GM12892 (cell line): ENCODE measurements at regions not wholly inside any gene's neighbourhood (a gene's known extent, or its start where the extent isn't known, plus 50 kb on each side); places are given as distances from the start of the nearest gene placed in this dataset.

ENCODE experiments used
- POLR2A ChIP-seq: IDR thresholded peaks from 2 replicates; pipeline ENCODE4 v1.6.1; 2011; ENCODE audit warnings: low read depth, low read length, control low read depth
- POLR2AphosphoS5 ChIP-seq: IDR thresholded peaks from 2 replicates; pipeline ENCODE4 v1.6.1; 2011; ENCODE audit warnings: low read depth, low read length, control low read depth

DNA sequence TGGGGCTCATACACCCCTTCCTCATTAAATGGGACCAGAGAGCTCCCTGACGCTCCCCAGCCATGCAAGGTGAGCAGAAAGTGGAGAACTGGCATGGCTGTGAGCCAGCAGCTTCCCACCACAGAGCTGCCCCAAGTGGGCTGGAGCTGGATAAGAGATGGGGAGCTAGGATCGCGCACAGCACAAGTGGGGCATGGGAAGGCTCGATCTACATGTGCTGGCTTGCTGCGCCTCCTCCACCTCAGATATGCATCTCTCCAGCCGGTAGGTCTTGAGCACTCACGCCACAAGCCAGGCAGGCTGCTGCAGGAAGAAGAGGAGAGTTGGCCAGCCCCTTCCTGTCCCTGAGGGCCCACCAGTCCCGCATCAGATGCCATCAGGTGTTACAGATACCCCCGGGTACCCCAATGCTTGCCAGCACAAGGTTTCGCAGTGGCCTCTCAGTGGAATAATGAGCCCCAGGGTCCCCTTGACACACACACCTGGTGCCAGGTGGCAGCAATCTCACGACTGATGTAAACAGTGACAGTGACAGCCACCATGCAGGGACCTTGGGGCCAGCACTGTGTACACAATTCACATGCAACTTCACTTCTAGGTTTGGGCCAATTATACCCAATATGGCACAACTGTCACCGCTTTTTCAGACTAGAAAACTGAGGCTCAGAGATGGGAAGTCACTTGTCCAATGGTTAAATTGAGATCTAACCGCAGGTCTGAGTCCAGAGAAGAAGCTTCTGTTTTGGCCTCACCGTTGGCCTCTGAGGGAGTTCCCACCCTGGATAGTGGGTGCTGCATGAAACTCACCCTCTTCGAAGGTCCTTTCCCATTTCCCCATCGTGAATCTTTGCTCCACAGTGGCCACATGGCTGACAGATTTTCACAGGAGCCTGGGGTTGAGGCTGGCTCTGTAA, 79.3 kb downstream of the OAT start:
- TF ChIP-seq POLR2AphosphoS5 (no peak), POLR2A (no peak)
